GM23248 (cell line): ENCODE measurements at regions not wholly inside any gene's neighbourhood (a gene's known extent, or its start where the extent isn't known, plus 50 kb on each side); places are given as distances from the start of the nearest gene placed in this dataset.

Source experiments
- DNase-seq: peaks from one replicate; pipeline ENCODE4 v3.0.0-alpha.2; 2015
- H2AFZ ChIP-seq: fragments of 200-600 bp; sonication (generic); 2 replicates; pipeline ENCODE4 v1.6.1; 2016; ENCODE audit warnings: antibody characterized with exemption
- H3F3A ChIP-seq: fragments of 200-600 bp; sonication (generic); 2 replicates; pipeline ENCODE4 v1.6.1; 2016; ENCODE audit warnings: mild to moderate bottlenecking, antibody characterized with exemption, mixed run types; ENCODE audit not compliant: insufficient read depth
- H3K27ac ChIP-seq: fragments of 200-600 bp; sonication (generic); 2 replicates; pipeline ENCODE4 v1.5.1; 2016; ENCODE audit warnings: mild to moderate bottlenecking
- H3K27me3 ChIP-seq: fragments of 200-600 bp; sonication (generic); replicated peaks from 2 replicates; pipeline ENCODE4 v1.6.1; 2016; ENCODE audit warnings: mild to moderate bottlenecking; ENCODE audit not compliant: insufficient read depth
- H3K36me3 ChIP-seq: fragments of 200-600 bp; sonication (generic); 2 replicates; pipeline ENCODE4 v1.6.1; 2016; ENCODE audit warnings: low read depth, mild to moderate bottlenecking
- H3K4me1 ChIP-seq: fragments of 200-600 bp; sonication (generic); 2 replicates; pipeline ENCODE4 v1.6.1; 2016; ENCODE audit warnings: mild to moderate bottlenecking; ENCODE audit not compliant: insufficient read depth
- H3K4me2 ChIP-seq: fragments of 200-600 bp; sonication (generic); one replicate; pipeline ENCODE4 v1.6.1; 2016; ENCODE audit warnings: mild to moderate bottlenecking; ENCODE audit not compliant: unreplicated experiment
- H3K4me3 ChIP-seq: fragments of 200-600 bp; sonication (generic); 2 replicates; pipeline ENCODE4 v1.5.1; 2016; ENCODE audit warnings: mild to moderate bottlenecking
- H3K79me2 ChIP-seq: fragments of 200-600 bp; sonication (generic); 2 replicates; pipeline ENCODE4 v1.6.1; 2016; ENCODE audit warnings: mild to moderate bottlenecking; ENCODE audit not compliant: insufficient read depth
- H3K9ac ChIP-seq: fragments of 200-600 bp; sonication (generic); 2 replicates; pipeline ENCODE4 v1.6.1; 2016; ENCODE audit warnings: mild to moderate bottlenecking
- H3K9me2 ChIP-seq: fragments of 200-600 bp; sonication (generic); 2 replicates; pipeline ENCODE4 v1.6.1; 2016; ENCODE audit warnings: mixed run types, mild to moderate bottlenecking, moderate library complexity; ENCODE audit not compliant: insufficient read depth
- H3K9me3 ChIP-seq: fragments of 200-600 bp; sonication (generic); one replicate; pipeline ENCODE4 v1.6.1; 2017; ENCODE audit warnings: low read depth
- H4K20me1 ChIP-seq: fragments of 200-600 bp; sonication (generic); 2 replicates; pipeline ENCODE4 v1.6.0; 2016; ENCODE audit not compliant: insufficient read depth
- EZH2 ChIP-seq: fragments of 200-600 bp; sonication (generic); IDR thresholded peaks from 2 replicates; pipeline ENCODE4 v1.6.1; 2018; ENCODE audit warnings: antibody characterized with exemption, mild to moderate bottlenecking; ENCODE audit not compliant: insufficient read depth, poor library complexity, severe bottlenecking
- EZH2phosphoT487 ChIP-seq: fragments of 200-600 bp; sonication (generic); IDR thresholded peaks from 2 replicates; pipeline ENCODE4 v1.6.1; 2018; ENCODE audit warnings: antibody characterized with exemption, moderate library complexity, mild to moderate bottlenecking, low read depth; ENCODE audit not compliant: insufficient read depth
- WGBS, 2 experiments: methylation state at CpG; one replicate each; pipeline ENCODE4 v1.1.6; 2015 to 2017; ENCODE audit warnings: low lambda C conversion rate in 2 of 2, low coverage in 1 of 2; ENCODE audit errors: missing lambda C conversion rate in 2 of 2; 5-methylcytosine and 5-hydroxymethylcytosine counted together
- in situ Hi-C: fragments of 300-500 bp; cut with MboI; formaldehyde crosslinking; loops from 2 replicates; pipeline ENCODE4 v1.15.0; 2020

DNA sequence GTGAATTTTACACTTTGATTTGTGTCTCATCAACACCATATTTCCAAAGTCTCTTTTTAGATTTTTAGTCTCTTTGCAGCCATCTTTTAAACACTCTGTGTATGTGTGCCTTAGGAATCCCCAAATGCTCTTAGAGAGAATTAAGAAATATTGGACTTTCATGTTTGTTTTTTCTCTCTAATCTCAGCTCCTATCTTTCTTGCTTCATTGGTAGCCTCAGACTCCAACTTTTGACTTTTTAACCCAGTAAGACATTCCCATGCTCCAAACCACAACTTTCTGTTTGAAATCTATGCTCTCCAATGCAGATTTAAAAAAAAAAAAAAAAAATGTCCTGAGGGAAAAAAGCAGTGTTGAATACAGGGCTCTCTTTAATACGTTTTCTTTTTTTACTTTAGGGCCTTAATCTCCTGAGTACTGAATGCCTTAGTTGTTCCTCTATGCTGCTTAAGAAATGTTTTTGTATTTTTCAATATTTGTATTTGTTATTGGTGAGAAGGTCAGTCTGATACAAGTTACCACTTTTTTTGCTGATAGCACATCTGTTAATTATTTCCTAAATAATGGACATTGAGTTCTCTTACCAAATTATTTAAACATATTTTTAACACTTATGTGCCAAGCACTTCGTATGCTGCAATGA lies 489.9 kb downstream of the NXPH1 start:
- in situ Hi-C loops: no loop called here
- Histone ChIP-seq H3K27ac (no peak overlapping the region), H3K27me3 (no peaks in the 10 kb centered on the region), H3K9me2 (no peaks in the 10 kb centered on the region), H4K20me1 (no peaks in the 10 kb centered on the region), H2AFZ (no peak overlapping the region), H3K4me3 (no peak overlapping the region), H3F3A (no peaks in the 10 kb centered on the region), H3K9ac (no peak overlapping the region), H3K4me2 (no peak overlapping the region), H3K4me1 (no peaks in the 10 kb centered on the region), H3K79me2 (no peaks in the 10 kb centered on the region), H3K36me3 (no peaks in the 10 kb centered on the region), H3K9me3 (no peaks in the 10 kb centered on the region)
- WGBS, 2 experiments: 2 to 6% methylated on average over 2 of the region's 2 CpGs
- TF ChIP-seq EZH2 (no peak), EZH2phosphoT487 (no peak)
- no peak for DNase-seq

DNA sequence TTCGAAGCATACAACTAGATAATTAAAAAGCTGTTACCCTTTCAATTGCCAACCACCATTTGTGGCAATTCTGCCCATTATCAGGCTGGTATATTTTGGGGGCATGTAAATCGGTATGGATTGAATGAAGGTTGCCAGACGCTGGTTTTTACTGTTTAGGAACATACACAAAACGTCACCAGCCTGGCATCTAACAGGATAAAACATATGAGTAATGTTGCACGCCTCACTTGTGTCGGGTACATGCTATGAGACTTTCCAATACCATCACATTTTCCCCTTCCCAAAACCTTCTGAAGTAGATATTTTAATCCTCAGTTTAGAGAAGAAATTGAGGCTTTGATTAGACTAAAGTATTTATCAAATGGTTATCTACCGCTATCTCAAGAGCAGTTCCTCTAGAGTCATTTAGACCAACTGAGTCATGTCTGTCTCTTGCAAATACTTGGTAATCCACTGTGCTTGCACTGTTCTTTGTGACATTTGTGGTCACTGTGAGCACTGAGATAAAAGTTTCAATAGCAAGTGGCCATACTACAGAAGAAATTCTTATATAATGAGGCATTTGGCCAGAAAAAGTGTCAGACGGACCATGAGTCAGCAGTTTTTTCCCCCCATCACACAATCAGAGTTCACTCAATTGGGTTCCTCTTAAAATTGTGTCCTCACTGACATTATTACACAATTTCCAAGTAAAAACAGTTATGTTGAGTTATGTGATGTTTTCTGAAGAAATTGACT lies 498.7 kb downstream of the NXPH1 start:
- in situ Hi-C loops: no loop called here
- 21 to 25% methylated on average over 8 of the region's 8 CpGs for WGBS, 2 experiments
- TF ChIP-seq EZH2: no peak
- TF ChIP-seq EZH2phosphoT487: no peak

DNA sequence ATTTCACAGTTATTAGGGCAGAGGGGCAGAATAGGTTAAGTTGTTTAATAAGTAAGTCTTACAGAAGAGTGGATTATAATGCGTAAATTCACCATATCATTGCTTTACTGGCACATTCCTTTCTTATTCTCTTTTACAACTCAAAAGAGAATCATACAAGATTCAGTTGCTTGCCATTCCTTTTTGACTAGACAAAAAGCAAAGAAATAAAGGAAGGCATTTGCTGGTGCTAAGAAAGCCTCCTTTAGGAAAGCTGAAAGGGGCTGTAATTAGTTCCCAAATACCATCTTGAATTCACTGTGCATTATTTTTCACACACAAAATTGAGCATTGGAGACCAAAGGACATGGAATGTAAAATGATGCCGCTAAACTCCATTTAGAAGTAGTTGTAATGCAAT lies 499.3 kb downstream of the NXPH1 start:
- Histone ChIP-seq H3K79me2 (no peaks in the 10 kb centered on the region), H3K27me3 (no peaks in the 10 kb centered on the region), H2AFZ (no peak overlapping the region), H3K9ac (no peak overlapping the region), H3K4me2 (no peak overlapping the region), H4K20me1 (no peaks in the 10 kb centered on the region), H3K9me2 (no peaks in the 10 kb centered on the region), H3K36me3 (no peaks in the 10 kb centered on the region), H3K9me3 (no peaks in the 10 kb centered on the region), H3F3A (no peaks in the 10 kb centered on the region), H3K4me1 (no peaks in the 10 kb centered on the region), H3K27ac (no peak overlapping the region), H3K4me3 (no peak overlapping the region)
- no peak for DNase-seq
- in situ Hi-C loops: no loop called here
- WGBS, 2 experiments: 23 to 31% methylated on average over 2 of the region's 2 CpGs
- TF ChIP-seq EZH2phosphoT487 (no peak), EZH2 (no peak)

More for the DNA sequence above, 498.7 kb downstream of the NXPH1 start:
- H3F3A ChIP-seq: no peaks in the 10 kb centered on the region
- no peak overlapping the region for H3K9ac ChIP-seq
- H4K20me1 ChIP-seq: no peaks in the 10 kb centered on the region
- no peaks in the 10 kb centered on the region for H3K36me3 ChIP-seq
- no peaks in the 10 kb centered on the region for H3K9me2 ChIP-seq
- no peak overlapping the region for H3K4me3 ChIP-seq
- H3K4me2 ChIP-seq: no peak overlapping the region
- H3K27ac ChIP-seq: no peak overlapping the region
- no peaks in the 10 kb centered on the region for H3K4me1 ChIP-seq
- DNase-seq: no peak
- H3K27me3 ChIP-seq: no peaks in the 10 kb centered on the region
- H3K9me3 ChIP-seq: no peaks in the 10 kb centered on the region
- H3K79me2 ChIP-seq: no peaks in the 10 kb centered on the region
- no peak overlapping the region for H2AFZ ChIP-seq

DNA sequence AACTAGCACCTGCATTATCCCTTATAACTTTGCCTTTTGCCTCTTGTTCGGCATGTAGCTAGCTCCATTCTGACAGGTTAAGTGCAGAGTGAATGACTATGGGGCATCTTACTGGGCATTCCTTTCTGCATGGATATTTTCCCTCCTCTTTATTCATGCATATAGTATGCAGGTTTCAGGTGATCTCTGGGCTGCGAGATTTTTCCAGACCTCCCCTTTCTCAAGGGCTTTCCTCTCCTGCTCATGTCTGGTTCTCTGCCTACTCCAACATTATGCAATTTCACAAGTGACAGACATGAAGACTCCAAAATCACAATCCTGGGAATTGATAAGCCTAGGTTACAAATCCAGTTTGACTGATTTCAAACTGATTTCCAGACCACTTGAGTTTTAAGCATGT lies 503.8 kb downstream of the NXPH1 start:
- no peak for DNase-seq
- H3K4me2 ChIP-seq: no peak overlapping the region
- H3K9ac ChIP-seq: no peak overlapping the region
- no peaks in the 10 kb centered on the region for H3K27me3 ChIP-seq
- H3K9me3 ChIP-seq: no peaks in the 10 kb centered on the region
- WGBS, 2 experiments: 14 to 23% methylated on average over 2 of the region's 2 CpGs
- H3K4me3 ChIP-seq: no peak overlapping the region
- in situ Hi-C loops: no loop called here
- no peak overlapping the region for H2AFZ ChIP-seq
- TF ChIP-seq EZH2phosphoT487 (no peak), EZH2 (no peak)
- H3K27ac ChIP-seq: no peak overlapping the region
- no peaks in the 10 kb centered on the region for H3K9me2 ChIP-seq
- H4K20me1 ChIP-seq: no peaks in the 10 kb centered on the region
- H3K4me1 ChIP-seq: no peaks in the 10 kb centered on the region
- no peaks in the 10 kb centered on the region for H3F3A ChIP-seq
- H3K79me2 ChIP-seq: no peaks in the 10 kb centered on the region
- no peaks in the 10 kb centered on the region for H3K36me3 ChIP-seq
